ENCODE measurements at regions not wholly inside any gene's neighbourhood (a gene's known extent, or its start where the extent isn't known, plus 50 kb on each side); places are given as distances from the start of the nearest gene placed in this dataset.

GRCh38 chr3:8223766-8224165, 277.9 kb upstream of the LMCD1 start:
- Histone ChIP-seq H3K4me1 (ENCODE audit: control insufficient read depth, insufficient read depth, low read length) (no peaks in the 10 kb centered on the region), H2AFZ (ENCODE audit: control insufficient read depth, low read depth, low read length) (no peak overlapping the region), H3K4me2 (ENCODE audit: control insufficient read depth, insufficient read depth) (no peak overlapping the region), H3K79me2 (ENCODE audit: control insufficient read depth, insufficient read depth, low read length) (no peaks in the 10 kb centered on the region), H3K27me3 (replicated peaks in 1 of 2; ENCODE audit: control insufficient read depth in 2 of 2, insufficient read depth in 2 of 2, low read length in 1 of 2) (no peaks in the 10 kb centered on the region), H3K9ac (ENCODE audit: control insufficient read depth, insufficient read depth, low read length) (no peak overlapping the region), H3K27ac (ENCODE audit: control insufficient read depth, insufficient read depth) (no peak overlapping the region), H4K20me1 (ENCODE audit: control insufficient read depth, insufficient read depth) (no peaks in the 10 kb centered on the region), H3K9me3 (replicated peaks; ENCODE audit: control insufficient read depth, insufficient read depth, low read length) (no peaks in the 10 kb centered on the region), H3K4me3 (no peak overlapping the region), H3K36me3 (ENCODE audit: control insufficient read depth in 2 of 2, insufficient read depth in 2 of 2, low read length in 1 of 2) (no peaks in the 10 kb centered on the region)
- 54% methylated on average over 4 of the region's 4 CpGs for WGBS (ENCODE audit: insufficient coverage, insufficient replicate concordance, low lambda C conversion rate, missing lambda C conversion rate)
- CTCF ChIA-PET, result interaction anchor here (1.6 kb wide), 1 partner anchor 16 kb away, joined by 6 read pairs; no protein-coding TSS in a partner anchor
- RAD21 ChIA-PET (ENCODE audit: unreplicated experiment), result no interaction called here
- in situ Hi-C loops (cut with MboI), result no loop called here
- intact Hi-C loops (cut with micrococcal nuclease; ENCODE audit: unreplicated experiment), result no loop called here
- FAIRE-seq, result no peak
- no peak for DNase-seq (ENCODE audit: low read depth, low spot score)
- BruUV-seq (replicated peaks), result no TSS peak
- SMC1A ChIA-PET (ENCODE audit: uncharacterized antibody, unreplicated experiment), result no interaction called here
- TF ChIP-seq RBBP5 (conservative IDR thresholded peaks at IDR 0.05) (no peak), POLR2AphosphoS2 (IDR thresholded peaks at IDR 0.05; ENCODE audit: low read depth, low read length) (no peak), BMI1 (IDR thresholded peaks at IDR 0.05; ENCODE audit: borderline replicate concordance) (no peak), BCL3 (IDR thresholded peaks at IDR 0.05; ENCODE audit: borderline replicate concordance, insufficient read depth, low read depth, low read length, poor library complexity, severe bottlenecking) (no peak), SREBF1 (IDR thresholded peaks at IDR 0.05; ENCODE audit: low read length) (no peak), ASH2L (IDR thresholded peaks at IDR 0.05; ENCODE audit: borderline replicate concordance, low read depth) (no peak), MEF2B (IDR thresholded peaks at IDR 0.05; ENCODE audit: partially characterized antibody, poor library complexity, severe bottlenecking) (no peak), NFIC (IDR thresholded peaks at IDR 0.05; ENCODE audit: low read depth, low read length) (no peak), CEBPB (IDR thresholded peaks at IDR 0.05; ENCODE audit: borderline replicate concordance in 1 of 2, low read depth in 2 of 2, low read length in 2 of 2) (no peak), FOXM1 (IDR thresholded peaks at IDR 0.05; ENCODE audit: low read depth, low read length) (no peak), SIN3A (IDR thresholded peaks at IDR 0.05; ENCODE audit: low read depth, low read length) (no peak), KAT2A (conservative IDR thresholded peaks at IDR 0.05; ENCODE audit: control insufficient read depth, low read depth, low read length) (no peak), ZNF24 (IDR thresholded peaks at IDR 0.05) (no peak), POLR2AphosphoS5 (IDR thresholded peaks at IDR 0.05; ENCODE audit: low read length) (no peak), KLF5 (IDR thresholded peaks at IDR 0.05; ENCODE audit: partially characterized antibody) (no peak), RELB (IDR thresholded peaks at IDR 0.05; ENCODE audit: low read depth) (no peak), PML (IDR thresholded peaks at IDR 0.05; ENCODE audit: low read length) (no peak)
- ATAC-seq, result no peak
- POLR2A ChIA-PET, result no interaction called here
